Neural cell (in vitro differentiated cells): ENCODE measurements at regions not wholly inside any gene's neighbourhood (a gene's known extent, or its start where the extent isn't known, plus 50 kb on each side); places are given as distances from the start of the nearest gene placed in this dataset.

ENCODE experiments used
- H2AFZ ChIP-seq: fragments of 200-600, 300-800 bp; sonication (generic), shearing (Covaris generic); 2 replicates; pipeline ENCODE4 v1.6.0; 2014; ENCODE audit warnings: low read depth, mild to moderate bottlenecking, antibody characterized with exemption, low read length, moderate library complexity
- H3F3A ChIP-seq: fragments of 200-600 bp; shearing (Covaris generic); 2 replicates; pipeline ENCODE4 v1.6.1; 2016; ENCODE audit warnings: mild to moderate bottlenecking, moderate library complexity, mixed read lengths, antibody characterized with exemption, low read length; ENCODE audit not compliant: insufficient read depth, poor library complexity, severe bottlenecking
- H3K27ac ChIP-seq: fragments of 200-600, 300-800 bp; sonication (generic), shearing (Covaris generic); 2 replicates; pipeline ENCODE4 v1.5.1; 2014; ENCODE audit warnings: mild to moderate bottlenecking, low read length, moderate library complexity
- H3K27me3 ChIP-seq: fragments of 300-800, 200-600 bp; sonication (generic), shearing (Covaris generic); 2 replicates; pipeline ENCODE4 v1.6.0; 2014; ENCODE audit warnings: mild to moderate bottlenecking, low read depth, low read length, moderate library complexity; ENCODE audit not compliant: insufficient read depth
- H3K36me3 ChIP-seq: fragments of 300-800, 200-600 bp; sonication (generic), shearing (Covaris generic); 2 replicates; pipeline ENCODE4 v1.5.1; 2014; ENCODE audit warnings: mild to moderate bottlenecking, antibody characterized with exemption, low read length, moderate library complexity; ENCODE audit not compliant: insufficient read depth
- H3K4me2 ChIP-seq: fragments of 300-800, 200-600 bp; sonication (generic), shearing (Covaris generic); 2 replicates; pipeline ENCODE4 v1.6.0; 2014; ENCODE audit warnings: mild to moderate bottlenecking, low read length
- H3K4me3 ChIP-seq: fragments of 300-800, 200-600 bp; sonication (generic), shearing (Covaris generic); 2 replicates; pipeline ENCODE4 v1.5.1; 2014; ENCODE audit warnings: mild to moderate bottlenecking, low read length, moderate library complexity
- H3K79me2 ChIP-seq: fragments of 200-600 bp; shearing (Covaris generic); replicated peaks from 2 replicates; pipeline ENCODE4 v1.6.0; 2014; ENCODE audit warnings: mild to moderate bottlenecking, low read length, moderate library complexity; ENCODE audit not compliant: insufficient read depth
- H3K9ac ChIP-seq: fragments of 300-800, 200-600 bp; sonication (generic), shearing (Covaris generic); 2 replicates; pipeline ENCODE4 v1.6.1; 2016; ENCODE audit warnings: mild to moderate bottlenecking, low read length, mixed read lengths
- H3K9me2 ChIP-seq: fragments of 200-600 bp; shearing (Covaris generic); 2 replicates; pipeline ENCODE4 v1.6.1; 2016; ENCODE audit warnings: mild to moderate bottlenecking, low read length, mixed read lengths; ENCODE audit not compliant: insufficient read depth
- H3K9me3 ChIP-seq: fragments of 200-600, 300-800 bp; sonication (generic), shearing (Covaris generic); 2 replicates; pipeline ENCODE4 v1.6.1; 2016; ENCODE audit warnings: mild to moderate bottlenecking, mixed run types, low read length, moderate library complexity, mixed read lengths
- H4K20me1 ChIP-seq: fragments of 200-600 bp; shearing (Covaris generic); 2 replicates; pipeline ENCODE4 v1.6.1; 2016; ENCODE audit warnings: mild to moderate bottlenecking, mixed run types; ENCODE audit not compliant: insufficient read depth
- CTCF ChIP-seq: fragments of 450-650 bp; IDR thresholded peaks from 2 replicates; pipeline ENCODE4 v1.5.1; 2014; ENCODE audit warnings: antibody characterized with exemption, mild to moderate bottlenecking, moderate library complexity; ENCODE audit not compliant: poor library complexity, severe bottlenecking
- EP300 ChIP-seq: fragments of 450-650 bp; conservative IDR thresholded peaks from 2 replicates; pipeline ENCODE4 v1.6.1; 2014; ENCODE audit warnings: antibody characterized with exemption, mild to moderate bottlenecking, moderate library complexity; ENCODE audit not compliant: poor library complexity, severe bottlenecking
- EZH2 ChIP-seq: fragments of 200-600, 300-800 bp; shearing (Covaris generic), sonication (generic); IDR thresholded peaks from 2 replicates; pipeline ENCODE4 v1.6.1; 2014; ENCODE audit warnings: antibody characterized with exemption, low read length, borderline replicate concordance, mild to moderate bottlenecking; ENCODE audit not compliant: insufficient read depth, poor library complexity, severe bottlenecking
- MXI1 ChIP-seq: fragments of 450-650 bp; conservative IDR thresholded peaks from 2 replicates; pipeline ENCODE4 v1.6.1; 2014; ENCODE audit warnings: antibody characterized with exemption, mild to moderate bottlenecking; ENCODE audit not compliant: poor library complexity, severe bottlenecking
- POLR2AphosphoS5 ChIP-seq: IDR thresholded peaks from 2 replicates; pipeline ENCODE4 v1.6.1; 2012
- RAD21 ChIP-seq: fragments of 450-650 bp; conservative IDR thresholded peaks from 2 replicates; pipeline ENCODE4 v1.6.1; 2014; ENCODE audit warnings: antibody characterized with exemption, mild to moderate bottlenecking, moderate library complexity
- REST ChIP-seq: IDR thresholded peaks from 2 replicates; pipeline ENCODE4 v1.6.1; 2012; ENCODE audit warnings: borderline replicate concordance
- SMC3 ChIP-seq: fragments of 450-650 bp; conservative IDR thresholded peaks from 2 replicates; pipeline ENCODE4 v1.6.1; 2014; ENCODE audit warnings: antibody characterized with exemption, mild to moderate bottlenecking, moderate library complexity; ENCODE audit not compliant: poor library complexity
- TAF1 ChIP-seq: IDR thresholded peaks from 2 replicates; pipeline ENCODE4 v1.6.1; 2012; ENCODE audit warnings: low read depth

- H3K4me2 ChIP-seq = no peak overlapping the region
- TF ChIP-seq RAD21 (no peak), MXI1 (no peak), POLR2AphosphoS5 (no peak), SMC3 (no peak), EP300 (no peak), REST (no peak), CTCF (no peak), EZH2 (no peak), TAF1 (no peak)
- H3K4me3 ChIP-seq = no peak overlapping the region
- H2AFZ ChIP-seq = no peak overlapping the region
- no peak overlapping the region for H3K9ac ChIP-seq
- no peaks in the 10 kb centered on the region for H3K36me3 ChIP-seq
- H3F3A ChIP-seq = no peaks in the 10 kb centered on the region
- no peaks in the 10 kb centered on the region for H3K27me3 ChIP-seq
- no peaks in the 10 kb centered on the region for H4K20me1 ChIP-seq
- no peaks in the 10 kb centered on the region for H3K9me3 ChIP-seq
- H3K79me2 ChIP-seq = no peaks in the 10 kb centered on the region
- H3K9me2 ChIP-seq = no peaks in the 10 kb centered on the region
- no peak overlapping the region for H3K27ac ChIP-seq
Measured at GRCh38 chr6:170034294-170034693, 256.6 kb downstream of the DLL1 start.

- no peak for TF ChIP-seq POLR2AphosphoS5
- no peak for TF ChIP-seq EP300
- no peak for TF ChIP-seq TAF1
- no peak for TF ChIP-seq CTCF
- TF ChIP-seq RAD21 = no peak
- no peak for TF ChIP-seq EZH2
- TF ChIP-seq MXI1 = no peak
Measured at GRCh38 chr6:170033666-170034065, 257.2 kb downstream of the DLL1 start.

More at GRCh38 chr6:170033666-170034065, 257.2 kb downstream of the DLL1 start:
- Histone ChIP-seq H3K79me2 (no peaks in the 10 kb centered on the region), H3K9ac (no peak overlapping the region), H3F3A (no peaks in the 10 kb centered on the region), H3K4me2 (no peak overlapping the region), H2AFZ (no peak overlapping the region), H3K36me3 (no peaks in the 10 kb centered on the region), H3K9me2 (no peaks in the 10 kb centered on the region), H4K20me1 (no peaks in the 10 kb centered on the region), H3K27me3 (no peaks in the 10 kb centered on the region), H3K27ac (no peak overlapping the region), H3K4me3 (no peak overlapping the region), H3K9me3 (no peaks in the 10 kb centered on the region)
